Skeletal muscle tissue (tissue), 3 donors: ENCODE measurements at regions not wholly inside any gene's neighbourhood (a gene's known extent, or its start where the extent isn't known, plus 50 kb on each side); places are given as distances from the start of the nearest gene placed in this dataset.

Source experiments
- H3K27ac ChIP-seq: one replicate; pipeline ENCODE4 v1.7.0; 2013; ENCODE audit warnings: mild to moderate bottlenecking, low read depth, low read length, inconsistent platforms
- H3K27me3 ChIP-seq, 3 donors: one replicate each; pipeline ENCODE4 v1.7.0; 2013; ENCODE audit warnings: low read length in 3 of 3; ENCODE audit not compliant: control insufficient read depth in 3 of 3, insufficient read depth in 3 of 3
- H3K36me3 ChIP-seq, 3 donors: one replicate each; pipeline ENCODE4 v1.7.0; 2013; ENCODE audit warnings: low read length in 3 of 3; ENCODE audit not compliant: control insufficient read depth in 3 of 3, insufficient read depth in 3 of 3
- H3K4me1 ChIP-seq, 3 donors: one replicate each; pipeline ENCODE4 v1.7.0; 2013; ENCODE audit warnings: low read length in 3 of 3, mild to moderate bottlenecking in 3 of 3; ENCODE audit not compliant: control insufficient read depth in 3 of 3, insufficient read depth in 3 of 3
- H3K4me3 ChIP-seq, 3 donors: one replicate each; pipeline ENCODE4 v1.7.0; 2013; ENCODE audit warnings: low read length in 3 of 3
- H3K9ac ChIP-seq, 3 donors: one replicate each; pipeline ENCODE4 v1.7.0; 2013; ENCODE audit warnings: low read length in 3 of 3, mild to moderate bottlenecking in 3 of 3, moderate library complexity in 2 of 3, low read depth in 1 of 3
- H3K9me3 ChIP-seq, 3 donors: one replicate each; pipeline ENCODE4 v1.7.0; 2013; ENCODE audit warnings: low read length in 3 of 3; ENCODE audit not compliant: control insufficient read depth in 3 of 3
- donor health status: Osteomylitis.

- H3K9me3 ChIP-seq = no peaks in the 10 kb centered on the region
- H3K36me3 ChIP-seq = no peaks in the 10 kb centered on the region
- no peak overlapping the region for H3K4me3 ChIP-seq
- H3K27ac ChIP-seq = no peak overlapping the region
- no peak overlapping the region for H3K9ac ChIP-seq
- H3K27me3 ChIP-seq = no peaks in the 10 kb centered on the region
- no peaks in the 10 kb centered on the region for H3K4me1 ChIP-seq
Observed at GRCh38 chr3:164620956-164621355, 457.3 kb downstream of the SI start.

- Histone ChIP-seq H3K9ac (no peak overlapping the region), H3K27me3 (no peaks in the 10 kb centered on the region), H3K36me3 (no peaks in the 10 kb centered on the region)
Observed at GRCh38 chr3:164620423-164620822, 457.9 kb downstream of the SI start.

GRCh38 chr3:164612751-164613150, 465.5 kb downstream of the SI start:
- H3K9ac ChIP-seq = no peak overlapping the region

More at GRCh38 chr3:164620423-164620822, 457.9 kb downstream of the SI start:
- Histone ChIP-seq H3K4me3 (no peak overlapping the region), H3K27ac (no peak overlapping the region), H3K4me1 (no peaks in the 10 kb centered on the region), H3K9me3 (no peaks in the 10 kb centered on the region)

GRCh38 chr3:164608554-164609276, 469.6 kb downstream of the SI start:
- no peak overlapping the region for H3K27ac ChIP-seq
- H3K36me3 ChIP-seq = no peaks in the 10 kb centered on the region
- no peak overlapping the region for H3K4me3 ChIP-seq
- no peaks in the 10 kb centered on the region for H3K27me3 ChIP-seq
- no peaks in the 10 kb centered on the region for H3K9me3 ChIP-seq
- H3K4me1 ChIP-seq = no peaks in the 10 kb centered on the region
- H3K9ac ChIP-seq = no peak overlapping the region

More at GRCh38 chr3:164612751-164613150, 465.5 kb downstream of the SI start:
- no peak overlapping the region for H3K27ac ChIP-seq
- H3K9me3 ChIP-seq = no peaks in the 10 kb centered on the region
- no peaks in the 10 kb centered on the region for H3K4me1 ChIP-seq
- no peaks in the 10 kb centered on the region for H3K36me3 ChIP-seq
- H3K4me3 ChIP-seq = no peak overlapping the region
- H3K27me3 ChIP-seq = no peaks in the 10 kb centered on the region

GRCh38 chr3:164604687-164605086, 473.6 kb downstream of the SI start:
- Histone ChIP-seq H3K36me3 (no peaks in the 10 kb centered on the region), H3K4me3 (no peak overlapping the region), H3K9me3 (peaks cover 0 to 2% (median 0%) of the 10 kb centered on the region in 3 donors), H3K27ac (no peak overlapping the region), H3K27me3 (no peaks in the 10 kb centered on the region), H3K9ac (no peak overlapping the region), H3K4me1 (no peaks in the 10 kb centered on the region)

GRCh38 chr3:164577667-164578210, 500.6 kb downstream of the SI start:
- H3K9ac ChIP-seq = no peak overlapping the region
- no peaks in the 10 kb centered on the region for H3K4me1 ChIP-seq
- H3K9me3 ChIP-seq = no peaks in the 10 kb centered on the region
- H3K27me3 ChIP-seq = no peaks in the 10 kb centered on the region
- no peak overlapping the region for H3K4me3 ChIP-seq
- H3K36me3 ChIP-seq = no peaks in the 10 kb centered on the region
- no peak overlapping the region for H3K27ac ChIP-seq

- H3K27me3 ChIP-seq = no peaks in the 10 kb centered on the region
- no peaks in the 10 kb centered on the region for H3K4me1 ChIP-seq
- no peak overlapping the region for H3K4me3 ChIP-seq
- no peak overlapping the region for H3K9ac ChIP-seq
- H3K9me3 ChIP-seq = peaks cover 0 to 4% (median 0%) of the 10 kb centered on the region in 3 donors
- H3K27ac ChIP-seq = no peak overlapping the region
- no peaks in the 10 kb centered on the region for H3K36me3 ChIP-seq
Observed at GRCh38 chr3:164572436-164572835, 505.9 kb downstream of the SI start.

GRCh38 chr3:164550857-164551256, 527.4 kb downstream of the SI start:
- Histone ChIP-seq H3K4me1 (no peaks in the 10 kb centered on the region), H3K27me3 (no peaks in the 10 kb centered on the region), H3K27ac (no peak overlapping the region), H3K9ac (no peak overlapping the region), H3K4me3 (no peak overlapping the region), H3K9me3 (no peaks in the 10 kb centered on the region), H3K36me3 (no peaks in the 10 kb centered on the region)

- Histone ChIP-seq H3K9ac (no peak overlapping the region), H3K27me3 (no peaks in the 10 kb centered on the region), H3K27ac (no peak overlapping the region), H3K4me1 (no peaks in the 10 kb centered on the region), H3K4me3 (no peak overlapping the region), H3K36me3 (no peaks in the 10 kb centered on the region), H3K9me3 (no peaks in the 10 kb centered on the region)
Observed at GRCh38 chr3:164539215-164539614, 539.1 kb downstream of the SI start.

GRCh38 chr3:164537485-164537884, 540.8 kb downstream of the SI start:
- Histone ChIP-seq H3K27me3 (no peaks in the 10 kb centered on the region), H3K27ac (no peak overlapping the region), H3K4me1 (no peaks in the 10 kb centered on the region)

More at GRCh38 chr3:164537485-164537884, 540.8 kb downstream of the SI start:
- Histone ChIP-seq H3K36me3 (no peaks in the 10 kb centered on the region), H3K9ac (no peak overlapping the region), H3K9me3 (no peaks in the 10 kb centered on the region), H3K4me3 (no peak overlapping the region)
